ENCODE measurements at regions not wholly inside any gene's neighbourhood (a gene's known extent, or its start where the extent isn't known, plus 50 kb on each side); places are given as distances from the start of the nearest gene placed in this dataset.

- no peak overlapping the region for H3K9ac ChIP-seq (ENCODE audit: insufficient read depth, low read depth, low read length)
- intact Hi-C loops (cut with micrococcal nuclease; ENCODE audit: unreplicated experiment) (no loop called here), in situ Hi-C loops (cut with HindIII; ENCODE audit: extremely low pct_ligation_motif_present, low pct_unique_long_range_greater_than_20kb) (loop anchor here (25.0 kb wide), 1 partner anchor 726 kb away; no protein-coding TSS in a partner anchor)
- H4K20me1 ChIP-seq (ENCODE audit: insufficient read depth, low read length) = no peaks in the 10 kb centered on the region
- no peaks in the 10 kb centered on the region for H3K79me2 ChIP-seq (ENCODE audit: insufficient read depth, low read length)
- no peaks in the 10 kb centered on the region for H3K27me3 ChIP-seq (ENCODE audit: control insufficient read depth in 1 of 2, insufficient read depth in 2 of 2, low read length in 2 of 2)
- 49% methylated on average over 4 of the region's 4 CpGs for WGBS (ENCODE audit: low lambda C conversion rate)
- no peak overlapping the region for H3K27ac ChIP-seq (ENCODE audit: extremely low read length, insufficient read depth, low read length)
- no TSS peak for BruUV-seq (replicated peaks)
- ChIA-PET POLR2A (no interaction called here), CTCF (ENCODE audit: low intra/inter-chr PET ratio, low total read pairs) (no interaction called here)
- FAIRE-seq = no peak
- no peak for ATAC-seq
- no peak overlapping the region for H2AFZ ChIP-seq (ENCODE audit: low read length)
- no peak overlapping the region for H3K4me3 ChIP-seq (replicated peaks in 1 of 3; ENCODE audit: insufficient read depth in 1 of 3, low read depth in 2 of 3, low read length in 3 of 3)
- TF ChIP-seq BRCA1 (CRISPR knock-in tag; IDR thresholded peaks at IDR 0.05) = no peak
- no peak for TF ChIP-seq SP140L (CRISPR knock-in tag; IDR thresholded peaks at IDR 0.05; ENCODE audit: borderline replicate concordance)
- TF ChIP-seq HDAC1 (CRISPR knock-in tag; IDR thresholded peaks at IDR 0.05) = no peak
- TF ChIP-seq HOXA7 (CRISPR knock-in tag; IDR thresholded peaks at IDR 0.05) = no peak
- no peak for TF ChIP-seq REXO4 (CRISPR knock-in tag; IDR thresholded peaks at IDR 0.05; ENCODE audit: borderline replicate concordance)
- no peak for TF ChIP-seq JUND (CRISPR knock-in tag; IDR thresholded peaks at IDR 0.05)
- no peak for TF ChIP-seq MATR3 (CRISPR knock-in tag; IDR thresholded peaks at IDR 0.05)
- TF ChIP-seq MEF2D (CRISPR knock-in tag; IDR thresholded peaks at IDR 0.05) = no peak
- TF ChIP-seq ZNF335 (CRISPR knock-in tag; IDR thresholded peaks at IDR 0.05) = no peak
- TF ChIP-seq ZSCAN31 (CRISPR knock-in tag; IDR thresholded peaks at IDR 0.05; ENCODE audit: low read depth) = no peak
- no peak for TF ChIP-seq PHB2 (IDR thresholded peaks at IDR 0.05; ENCODE audit: partially characterized antibody)
- TF ChIP-seq ZNF704 (CRISPR knock-in tag; IDR thresholded peaks at IDR 0.05; ENCODE audit: borderline replicate concordance) = no peak
- TF ChIP-seq MEIS1 (CRISPR knock-in tag; IDR thresholded peaks at IDR 0.05; ENCODE audit: borderline replicate concordance) = no peak
- no peak overlapping the region for H3K4me2 ChIP-seq (ENCODE audit: low read depth, low read length)
- H3K4me1 ChIP-seq (ENCODE audit: insufficient read depth, low read length) = peaks cover 17% of the 10 kb centered on the region
- DNase-seq (ENCODE audit: low spot score) = no peak
- H3K9me3 ChIP-seq (ENCODE audit: low read length) = peaks cover 9% of the 10 kb centered on the region; the same call in 1 of the 2 replicates
- H3K36me3 ChIP-seq (replicated peaks in 1 of 2; ENCODE audit: control insufficient read depth in 1 of 2, insufficient read depth in 2 of 2, low read length in 2 of 2) = no peaks in the 10 kb centered on the region
These were observed 78.3 kb upstream of the ZNF280D start for GRCh38 chr15:56811586-56811985.
